IPS DF 6.9 (cell line): ENCODE measurements at regions not wholly inside any gene's neighbourhood (a gene's known extent, or its start where the extent isn't known, plus 50 kb on each side); places are given as distances from the start of the nearest gene placed in this dataset.

Source experiments
- DNase-seq: peaks from one replicate; pipeline ENCODE4 v3.0.0-alpha.2; 2013; ENCODE audit warnings: low read depth, low spot score
- H3K27ac ChIP-seq: one replicate; pipeline ENCODE4 v1.5.1; 2013; ENCODE audit warnings: low read length, control low read depth
- H3K27me3 ChIP-seq: 2 replicates; pipeline ENCODE4 v1.6.1; 2013; ENCODE audit warnings: mild to moderate bottlenecking, low read length; ENCODE audit not compliant: control insufficient read depth, insufficient read depth
- H3K36me3 ChIP-seq: 2 replicates; pipeline ENCODE4 v1.6.1; 2013; ENCODE audit warnings: low read length; ENCODE audit not compliant: control insufficient read depth, insufficient read depth
- H3K4me1 ChIP-seq: 2 replicates; pipeline ENCODE4 v1.6.1; 2013; ENCODE audit warnings: low read length; ENCODE audit not compliant: control insufficient read depth, insufficient read depth
- H3K4me3 ChIP-seq: 2 replicates; pipeline ENCODE4 v1.5.1; 2013; ENCODE audit warnings: mild to moderate bottlenecking, low read length
- H3K9me3 ChIP-seq: 2 replicates; pipeline ENCODE4 v1.6.1; 2013; ENCODE audit warnings: low read length, inconsistent platforms; ENCODE audit not compliant: control insufficient read depth, insufficient read depth
- WGBS: extraction: QIAGEN DNeasy Blood & Tissue Kit; methylation state at CpG from one replicate; pipeline ENCODE4 v1.1.7; 2013; ENCODE audit warnings: mixed read lengths, missing lambda C conversion rate; ENCODE audit not compliant: insufficient read length, insufficient coverage; 5-methylcytosine and 5-hydroxymethylcytosine counted together

- no peak overlapping the region for H3K4me3 ChIP-seq
- WGBS: no CpG with 5 or more reads among the region's 4 CpGs
- no peaks in the 10 kb centered on the region for H3K4me1 ChIP-seq
- H3K27ac ChIP-seq: no peak overlapping the region
- peaks cover 8% of the 10 kb centered on the region for H3K9me3 ChIP-seq
- H3K27me3 ChIP-seq: no peaks in the 10 kb centered on the region
- H3K36me3 ChIP-seq: peaks cover 2% of the 10 kb centered on the region; the same call in 1 of the 2 replicates
- no peak for DNase-seq
Measured at GRCh38 chr7:138342990-138343389, 117.1 kb upstream of the TRIM24 start.

GRCh38 chr7:138345567-138345966 lies 114.5 kb upstream of the TRIM24 start:
- no peak for DNase-seq

DNA sequence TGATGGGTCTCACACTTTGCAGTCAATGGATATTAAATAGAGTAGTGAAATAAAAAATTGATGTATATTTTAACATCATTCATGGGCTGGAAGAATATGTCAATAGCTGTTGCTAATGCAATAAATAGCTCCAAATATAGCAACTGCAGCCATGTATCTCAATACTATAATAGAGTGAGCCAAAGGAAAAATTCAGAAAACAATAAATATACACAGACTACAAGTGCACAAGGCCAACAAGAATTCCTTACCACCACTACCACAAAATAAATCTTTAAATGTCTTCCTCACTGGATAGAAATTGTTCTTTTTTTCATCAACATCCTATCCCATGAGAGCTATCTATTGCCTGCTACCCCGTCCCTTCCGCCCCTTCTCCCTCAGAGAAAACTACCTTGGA lies 113.1 kb upstream of the TRIM24 start:
- H3K4me1 ChIP-seq: no peaks in the 10 kb centered on the region
- no peaks in the 10 kb centered on the region for H3K27me3 ChIP-seq
- no peak overlapping the region for H3K27ac ChIP-seq
- DNase-seq: no peak
- peaks cover 2% of the 10 kb centered on the region; the same call in 1 of the 2 replicates for H3K9me3 ChIP-seq
- no peaks in the 10 kb centered on the region for H3K36me3 ChIP-seq
- no peak overlapping the region for H3K4me3 ChIP-seq
- WGBS: no CpG with 5 or more reads among the region's 2 CpGs

More at GRCh38 chr7:138345567-138345966, 114.5 kb upstream of the TRIM24 start:
- H3K27ac ChIP-seq: no peak overlapping the region
- no CpG with 5 or more reads among the region's 3 CpGs for WGBS
- no peak overlapping the region for H3K4me3 ChIP-seq
- no peaks in the 10 kb centered on the region for H3K27me3 ChIP-seq
- H3K4me1 ChIP-seq: no peaks in the 10 kb centered on the region
- H3K9me3 ChIP-seq: peaks cover 3% of the 10 kb centered on the region
- H3K36me3 ChIP-seq: no peaks in the 10 kb centered on the region

- Histone ChIP-seq H3K27me3 (no peaks in the 10 kb centered on the region), H3K4me1 (0 out of 2 replicates have a peak, but pooled peaks cover 2% of the 10 kb centered on the region), H3K36me3 (no peaks in the 10 kb centered on the region), H3K27ac (no peak overlapping the region), H3K9me3 (no peaks in the 10 kb centered on the region; the same call in 1 of the 2 replicates), H3K4me3 (no peak overlapping the region)
- DNase-seq: no peak
- no CpG with 5 or more reads among the region's 6 CpGs for WGBS
Measured at GRCh38 chr7:138349841-138350700, 110.0 kb upstream of the TRIM24 start.

DNA sequence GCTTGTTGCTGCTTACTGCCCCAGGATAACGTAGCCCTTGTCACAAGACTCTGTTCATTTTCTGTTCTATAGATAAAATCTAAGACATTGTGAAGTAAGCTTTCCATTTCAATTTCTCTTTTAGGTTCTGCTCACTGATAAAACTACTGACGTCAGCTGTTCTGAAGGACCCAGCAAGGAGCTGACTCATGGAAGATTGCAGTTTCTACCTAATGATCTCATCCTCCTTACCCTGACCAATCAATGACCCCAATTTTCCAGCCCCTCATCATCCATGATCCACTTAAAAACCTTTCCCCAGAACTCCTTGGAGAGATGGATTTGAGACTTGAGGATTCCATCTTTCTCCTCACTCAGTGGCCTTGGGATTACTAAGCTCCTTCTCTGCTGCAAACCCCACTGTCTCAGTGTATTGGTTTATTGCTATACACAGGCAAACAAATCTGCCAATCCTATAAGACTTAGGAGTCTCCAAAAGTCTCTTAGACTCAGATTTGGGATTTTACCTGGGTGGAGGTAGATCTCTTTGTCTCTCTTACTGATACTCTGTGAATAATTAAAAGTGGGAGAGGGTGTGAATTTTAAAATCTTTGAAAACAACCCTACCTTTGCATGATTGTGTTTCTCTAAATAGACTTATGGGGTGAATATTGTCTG lies 109.2 kb upstream of the TRIM24 start:
- Histone ChIP-seq H3K36me3 (no peaks in the 10 kb centered on the region), H3K27ac (no peak overlapping the region), H3K27me3 (no peaks in the 10 kb centered on the region), H3K9me3 (no peaks in the 10 kb centered on the region; the same call in 1 of the 2 replicates), H3K4me1 (0 out of 2 replicates have a peak, but pooled peaks cover 2% of the 10 kb centered on the region), H3K4me3 (no peak overlapping the region)
- no peak for DNase-seq
- WGBS: no CpG with 5 or more reads among the region's 2 CpGs

- Histone ChIP-seq H3K36me3 (no peaks in the 10 kb centered on the region), H3K9me3 (no peaks in the 10 kb centered on the region), H3K27ac (no peak overlapping the region), H3K27me3 (no peaks in the 10 kb centered on the region), H3K4me1 (0 out of 2 replicates have a peak, but pooled peaks cover 2% of the 10 kb centered on the region), H3K4me3 (no peak overlapping the region)
- no peak for DNase-seq
- WGBS: no CpG with 5 or more reads among the region's 10 CpGs
Measured at GRCh38 chr7:138352570-138353461, 107.2 kb upstream of the TRIM24 start.

- no CpG with 5 or more reads among the region's 2 CpGs for WGBS
- no peaks in the 10 kb centered on the region for H3K36me3 ChIP-seq
- no peak for DNase-seq
- H3K27ac ChIP-seq: no peak overlapping the region
- H3K4me1 ChIP-seq: 0 out of 2 replicates have a peak, but pooled peaks cover 2% of the 10 kb centered on the region
- no peaks in the 10 kb centered on the region for H3K27me3 ChIP-seq
- H3K9me3 ChIP-seq: no peaks in the 10 kb centered on the region
- no peak overlapping the region for H3K4me3 ChIP-seq
Measured at GRCh38 chr7:138354066-138354465, 106.0 kb upstream of the TRIM24 start.

GRCh38 chr7:138355254-138355653 lies 104.8 kb upstream of the TRIM24 start:
- H3K9me3 ChIP-seq: no peaks in the 10 kb centered on the region
- H3K27ac ChIP-seq: no peak overlapping the region
- no peak overlapping the region for H3K4me3 ChIP-seq
- 0 out of 2 replicates have a peak, but pooled peaks cover 2% of the 10 kb centered on the region for H3K4me1 ChIP-seq
- 100% methylated on average over 1 of the region's 3 CpGs for WGBS
- no peaks in the 10 kb centered on the region for H3K36me3 ChIP-seq
- H3K27me3 ChIP-seq: no peaks in the 10 kb centered on the region
- no peak for DNase-seq

GRCh38 chr7:138358850-138359341 lies 101.2 kb upstream of the TRIM24 start:
- Histone ChIP-seq H3K27me3 (no peaks in the 10 kb centered on the region), H3K4me1 (no peaks in the 10 kb centered on the region), H3K4me3 (no peak overlapping the region), H3K36me3 (no peaks in the 10 kb centered on the region), H3K9me3 (no peaks in the 10 kb centered on the region), H3K27ac (no peak overlapping the region)
- no peak for DNase-seq
- no CpG with 5 or more reads among the region's 7 CpGs for WGBS
